ENCODE measurements at regions not wholly inside any gene's neighbourhood (a gene's known extent, or its start where the extent isn't known, plus 50 kb on each side); places are given as distances from the start of the nearest gene placed in this dataset.

- no peaks in the 10 kb centered on the region for H3K27me3 ChIP-seq (replicated peaks; ENCODE audit: insufficient read depth, low read length)
Measured at GRCh38 chr2:75340560-75340959, 141.2 kb upstream of the TACR1 start.

DNA sequence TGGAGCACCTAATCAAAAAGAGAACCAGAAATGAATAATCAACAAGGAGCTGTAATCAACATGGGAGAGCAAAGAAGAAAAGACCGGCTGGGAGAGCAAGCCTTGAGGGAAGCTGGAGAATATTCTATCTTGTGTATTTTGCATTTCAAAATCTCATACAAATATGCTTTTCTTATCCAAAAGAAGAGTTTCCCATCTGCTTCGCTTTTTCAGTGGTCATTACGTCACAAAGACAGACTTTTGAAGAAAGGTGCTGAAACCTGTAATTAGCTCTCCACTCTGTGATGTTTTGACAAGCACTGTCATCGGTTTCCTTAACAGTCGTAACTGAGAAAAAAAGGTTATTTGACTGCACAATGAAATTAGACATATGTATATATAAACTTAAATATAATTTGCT lies 139.1 kb upstream of the TACR1 start:
- H3K4me3 ChIP-seq (ENCODE audit: low read length), result no peak overlapping the region
- H3K9me3 ChIP-seq (replicated peaks; ENCODE audit: insufficient read depth, low read length), result no peaks in the 10 kb centered on the region
- H3K4me1 ChIP-seq (ENCODE audit: low read length), result peaks cover 28% of the 10 kb centered on the region
- no peak overlapping the region for H3K27ac ChIP-seq (ENCODE audit: low read length)
- no peaks in the 10 kb centered on the region for H3K36me3 ChIP-seq (replicated peaks; ENCODE audit: insufficient read depth, low read length)
- no peak overlapping the region for H3K4me2 ChIP-seq (ENCODE audit: low read depth, low read length)
- no peaks in the 10 kb centered on the region for H3K27me3 ChIP-seq (replicated peaks; ENCODE audit: insufficient read depth, low read length)
- H3K79me2 ChIP-seq (ENCODE audit: low read length), result no peaks in the 10 kb centered on the region
- TF ChIP-seq EZH2 (optimal IDR thresholded peaks at IDR 0.05; ENCODE audit: low read depth, low read length), result no peak
- no peak for TF ChIP-seq CTCF (IDR thresholded peaks at IDR 0.05; ENCODE audit: low read length)
- TF ChIP-seq EZH2phosphoT487 (IDR thresholded peaks at IDR 0.05; ENCODE audit: low read length), result no peak
- H4K20me1 ChIP-seq (ENCODE audit: insufficient read depth, low read length), result no peaks in the 10 kb centered on the region
- no peak overlapping the region for H3K9ac ChIP-seq (ENCODE audit: low read length)
- no peak for DNase-seq
- H2AFZ ChIP-seq (ENCODE audit: low read length), result no peak overlapping the region
- H3K9me2 ChIP-seq (replicated peaks; ENCODE audit: insufficient read depth, low read length), result no peaks in the 10 kb centered on the region
- 0 out of 2 replicates have a peak, but pooled peaks cover 3% of the 10 kb centered on the region for H3F3A ChIP-seq (ENCODE audit: insufficient read depth, low read length)

More at GRCh38 chr2:75340560-75340959, 141.2 kb upstream of the TACR1 start:
- Histone ChIP-seq H3K4me3 (ENCODE audit: low read length) (no peak overlapping the region), H3K4me1 (ENCODE audit: low read length) (peaks cover 28% of the 10 kb centered on the region), H3F3A (ENCODE audit: insufficient read depth, low read length) (0 out of 2 replicates have a peak, but pooled peaks cover 3% of the 10 kb centered on the region), H4K20me1 (ENCODE audit: insufficient read depth, low read length) (no peaks in the 10 kb centered on the region), H2AFZ (ENCODE audit: low read length) (no peak overlapping the region), H3K79me2 (ENCODE audit: low read length) (no peaks in the 10 kb centered on the region), H3K9me3 (replicated peaks; ENCODE audit: insufficient read depth, low read length) (no peaks in the 10 kb centered on the region), H3K36me3 (replicated peaks; ENCODE audit: insufficient read depth, low read length) (no peaks in the 10 kb centered on the region), H3K9ac (ENCODE audit: low read length) (no peak overlapping the region), H3K27ac (ENCODE audit: low read length) (no peak overlapping the region), H3K9me2 (replicated peaks; ENCODE audit: insufficient read depth, low read length) (no peaks in the 10 kb centered on the region), H3K4me2 (ENCODE audit: low read depth, low read length) (no peak overlapping the region)
- no peak for DNase-seq
- TF ChIP-seq CTCF (IDR thresholded peaks at IDR 0.05; ENCODE audit: low read length) (no peak), EZH2phosphoT487 (IDR thresholded peaks at IDR 0.05; ENCODE audit: low read length) (no peak), EZH2 (optimal IDR thresholded peaks at IDR 0.05; ENCODE audit: low read depth, low read length) (no peak)

GRCh38 chr2:75337619-75338018 lies 138.3 kb upstream of the TACR1 start:
- Histone ChIP-seq H3K4me2 (ENCODE audit: low read depth, low read length) (peak overlapping the region; percentile 54; the same call in 1 of the 2 replicates), H3K4me3 (ENCODE audit: low read length) (no peak overlapping the region), H3K4me1 (ENCODE audit: low read length) (peaks cover 26% of the 10 kb centered on the region), H3K27ac (ENCODE audit: low read length) (no peak overlapping the region), H2AFZ (ENCODE audit: low read length) (no peak overlapping the region), H3K9ac (ENCODE audit: low read length) (no peak overlapping the region), H3K9me2 (replicated peaks; ENCODE audit: insufficient read depth, low read length) (no peaks in the 10 kb centered on the region), H3K79me2 (ENCODE audit: low read length) (no peaks in the 10 kb centered on the region), H4K20me1 (ENCODE audit: insufficient read depth, low read length) (no peaks in the 10 kb centered on the region), H3K9me3 (replicated peaks; ENCODE audit: insufficient read depth, low read length) (no peaks in the 10 kb centered on the region), H3K36me3 (replicated peaks; ENCODE audit: insufficient read depth, low read length) (no peaks in the 10 kb centered on the region), H3K27me3 (replicated peaks; ENCODE audit: insufficient read depth, low read length) (no peaks in the 10 kb centered on the region), H3F3A (ENCODE audit: insufficient read depth, low read length) (0 out of 2 replicates have a peak, but pooled peaks cover 3% of the 10 kb centered on the region)
- no peak for DNase-seq
- TF ChIP-seq EZH2 (optimal IDR thresholded peaks at IDR 0.05; ENCODE audit: low read depth, low read length) (no peak), EZH2phosphoT487 (IDR thresholded peaks at IDR 0.05; ENCODE audit: low read length) (no peak), CTCF (IDR thresholded peaks at IDR 0.05; ENCODE audit: low read length) (no peak)
